ENCODE measurements at regions not wholly inside any gene's neighbourhood (a gene's known extent, or its start where the extent isn't known, plus 50 kb on each side); places are given as distances from the start of the nearest gene placed in this dataset.

DNA sequence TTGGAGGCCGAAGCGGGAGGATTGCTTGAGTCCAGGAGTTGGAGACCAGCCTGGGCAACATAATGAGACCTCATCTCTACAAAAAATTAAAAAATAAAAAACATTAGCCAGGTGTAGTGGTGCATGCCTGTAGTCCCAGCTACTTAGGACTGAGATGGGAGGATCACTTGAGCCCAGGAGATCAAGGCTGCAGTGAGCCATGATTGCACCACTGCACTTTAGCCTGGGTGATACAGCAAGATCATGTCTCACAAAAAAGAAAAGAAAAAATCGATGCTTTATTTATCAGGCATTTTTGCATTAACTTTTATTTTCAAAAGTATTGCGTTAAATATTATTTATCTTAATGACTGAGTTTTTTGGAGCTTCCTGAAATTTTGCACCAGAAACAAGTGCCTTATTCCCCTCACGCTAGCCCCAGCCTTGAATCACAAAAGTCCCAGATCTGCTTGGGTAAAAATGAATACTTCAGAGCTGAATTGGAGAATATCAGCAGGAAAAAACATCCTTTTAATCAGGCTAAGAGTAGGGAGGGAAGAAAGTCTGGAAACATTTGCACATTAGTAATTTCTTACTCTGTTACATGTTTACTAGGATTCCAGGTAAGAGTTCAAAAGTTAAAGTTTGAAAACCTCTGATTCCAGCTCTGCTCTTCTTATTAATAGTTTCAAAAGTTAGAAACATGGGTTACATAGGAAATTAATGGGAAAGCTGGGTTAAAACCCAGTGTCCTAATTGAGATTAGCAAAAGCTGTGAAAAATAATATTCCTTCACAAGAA, 111.4 kb upstream of the FOXN2 start:
- TF ChIP-seq SUZ12 (IDR thresholded peaks at IDR 0.05) = no peak
- TF ChIP-seq BHLHE40 (IDR thresholded peaks at IDR 0.05; ENCODE audit: borderline replicate concordance) = no peak
- no peak for TF ChIP-seq L3MBTL2 (conservative IDR thresholded peaks at IDR 0.05)
- no peak for TF ChIP-seq SP1 (IDR thresholded peaks at IDR 0.05)

Data from HEK293T (cell line).